GM06990 (cell line): ENCODE measurements at regions not wholly inside any gene's neighbourhood (a gene's known extent, or its start where the extent isn't known, plus 50 kb on each side); places are given as distances from the start of the nearest gene placed in this dataset.

Experiments used
- DNase-seq: peaks from one replicate; pipeline ENCODE4 v3.0.0-alpha.2; 2011; ENCODE audit not compliant: insufficient read length; ENCODE audit errors: extremely low read depth
- H3K27me3 ChIP-seq: replicated peaks from 2 replicates; pipeline ENCODE4 v1.6.0; 2011; ENCODE audit warnings: low read length; ENCODE audit not compliant: control insufficient read depth, insufficient read depth
- H3K36me3 ChIP-seq: 2 replicates; pipeline ENCODE4 v1.5.1; 2011; ENCODE audit warnings: low read length; ENCODE audit not compliant: control insufficient read depth, insufficient read depth
- H3K4me3 ChIP-seq: replicated peaks from 2 replicates; pipeline ENCODE4 v1.5.1; 2011; ENCODE audit warnings: low read depth, mild to moderate bottlenecking, control low read depth, low read length
- TF ChIP-seq, protein P1 (sequence below): IDR thresholded peaks from 2 replicates; pipeline ENCODE4 v1.5.1; 2011; ENCODE audit warnings: low read length, control low read depth, mild to moderate bottlenecking, inconsistent platforms; ENCODE audit not compliant: insufficient read depth, poor library complexity, severe bottlenecking

DNA sequence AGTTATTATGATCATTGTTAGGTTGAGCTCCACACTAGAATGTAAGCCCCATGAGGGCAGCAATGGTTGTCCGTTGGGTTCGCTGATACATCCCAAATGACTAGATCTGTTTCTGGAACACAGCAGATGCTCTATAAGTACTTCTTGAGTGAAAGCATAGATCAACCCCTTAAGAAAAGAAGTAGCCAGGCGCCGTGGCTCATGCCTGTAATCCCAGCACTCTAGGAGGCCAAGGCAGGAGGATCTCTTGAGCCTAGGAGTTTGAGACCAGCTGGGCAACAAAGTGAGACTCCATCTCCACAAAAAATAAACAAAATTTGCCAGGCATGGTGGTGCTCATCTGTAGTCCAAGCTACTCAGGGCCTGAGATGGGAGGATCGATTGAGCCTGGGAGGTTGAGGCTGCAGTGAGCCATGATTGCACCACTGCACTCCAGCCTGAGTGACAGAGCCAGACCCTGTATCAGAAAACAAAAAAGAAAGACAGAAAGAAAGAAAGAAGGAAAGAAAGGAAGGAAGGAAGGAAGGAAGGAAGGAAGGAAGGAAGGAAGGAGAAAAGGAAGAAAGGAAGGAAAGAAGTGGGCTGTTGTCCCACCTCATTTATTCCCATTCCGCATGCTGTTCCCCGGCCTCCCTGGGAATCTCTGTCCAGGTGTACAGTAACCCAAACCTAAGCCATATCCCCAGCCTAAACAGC lies 54.4 kb upstream of the RPL38 start:
- TF ChIP-seq, protein P1, sequence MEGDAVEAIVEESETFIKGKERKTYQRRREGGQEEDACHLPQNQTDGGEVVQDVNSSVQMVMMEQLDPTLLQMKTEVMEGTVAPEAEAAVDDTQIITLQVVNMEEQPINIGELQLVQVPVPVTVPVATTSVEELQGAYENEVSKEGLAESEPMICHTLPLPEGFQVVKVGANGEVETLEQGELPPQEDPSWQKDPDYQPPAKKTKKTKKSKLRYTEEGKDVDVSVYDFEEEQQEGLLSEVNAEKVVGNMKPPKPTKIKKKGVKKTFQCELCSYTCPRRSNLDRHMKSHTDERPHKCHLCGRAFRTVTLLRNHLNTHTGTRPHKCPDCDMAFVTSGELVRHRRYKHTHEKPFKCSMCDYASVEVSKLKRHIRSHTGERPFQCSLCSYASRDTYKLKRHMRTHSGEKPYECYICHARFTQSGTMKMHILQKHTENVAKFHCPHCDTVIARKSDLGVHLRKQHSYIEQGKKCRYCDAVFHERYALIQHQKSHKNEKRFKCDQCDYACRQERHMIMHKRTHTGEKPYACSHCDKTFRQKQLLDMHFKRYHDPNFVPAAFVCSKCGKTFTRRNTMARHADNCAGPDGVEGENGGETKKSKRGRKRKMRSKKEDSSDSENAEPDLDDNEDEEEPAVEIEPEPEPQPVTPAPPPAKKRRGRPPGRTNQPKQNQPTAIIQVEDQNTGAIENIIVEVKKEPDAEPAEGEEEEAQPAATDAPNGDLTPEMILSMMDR: no peak
- no peak for DNase-seq
- no peaks in the 10 kb centered on the region for H3K36me3 ChIP-seq
- H3K4me3 ChIP-seq: no peak overlapping the region
- no peaks in the 10 kb centered on the region for H3K27me3 ChIP-seq

DNA sequence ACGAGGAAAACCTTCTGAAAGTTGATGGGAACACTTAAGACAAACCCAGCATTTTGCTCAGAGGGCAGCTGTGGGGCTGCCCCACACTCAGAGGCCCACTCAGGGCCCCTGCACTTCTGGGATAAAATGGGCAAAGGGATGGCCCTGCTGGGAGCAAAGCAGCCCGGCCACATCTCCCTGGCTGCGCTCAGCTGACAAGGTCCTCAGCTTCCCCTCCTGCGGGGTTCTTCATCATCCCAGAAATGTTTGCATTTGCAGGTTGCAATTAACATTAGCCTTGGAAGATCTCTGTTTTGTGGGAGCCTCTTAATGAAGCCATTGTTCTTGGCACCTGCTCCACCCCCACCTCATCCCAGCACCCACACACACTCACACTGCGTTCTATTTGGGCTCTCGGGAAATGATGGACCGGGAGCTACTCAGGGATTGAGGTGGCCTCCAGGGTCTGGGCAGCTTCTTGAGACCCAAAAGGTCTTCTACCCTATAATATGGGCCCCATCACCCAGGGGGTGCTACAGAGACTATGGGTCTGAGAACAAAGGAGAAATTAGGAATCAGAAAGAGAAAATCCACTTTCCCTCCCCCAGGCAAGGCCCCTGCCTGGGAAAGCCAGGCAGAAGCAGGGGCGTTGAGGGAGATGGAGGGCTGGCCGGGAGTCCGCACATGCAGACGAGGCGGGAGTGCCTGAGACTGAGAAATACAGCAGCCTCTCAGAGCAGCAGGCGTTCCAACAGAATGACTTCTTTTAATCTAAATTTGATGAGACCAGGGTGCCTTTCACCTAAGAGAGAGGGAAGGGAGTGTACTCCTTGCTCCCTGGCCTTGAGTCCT lies 53.7 kb upstream of the RPL38 start:
- Histone ChIP-seq H3K27me3 (no peaks in the 10 kb centered on the region), H3K36me3 (no peaks in the 10 kb centered on the region), H3K4me3 (no peak overlapping the region)
- TF ChIP-seq, protein P1: no peak
- no peak for DNase-seq

DNA sequence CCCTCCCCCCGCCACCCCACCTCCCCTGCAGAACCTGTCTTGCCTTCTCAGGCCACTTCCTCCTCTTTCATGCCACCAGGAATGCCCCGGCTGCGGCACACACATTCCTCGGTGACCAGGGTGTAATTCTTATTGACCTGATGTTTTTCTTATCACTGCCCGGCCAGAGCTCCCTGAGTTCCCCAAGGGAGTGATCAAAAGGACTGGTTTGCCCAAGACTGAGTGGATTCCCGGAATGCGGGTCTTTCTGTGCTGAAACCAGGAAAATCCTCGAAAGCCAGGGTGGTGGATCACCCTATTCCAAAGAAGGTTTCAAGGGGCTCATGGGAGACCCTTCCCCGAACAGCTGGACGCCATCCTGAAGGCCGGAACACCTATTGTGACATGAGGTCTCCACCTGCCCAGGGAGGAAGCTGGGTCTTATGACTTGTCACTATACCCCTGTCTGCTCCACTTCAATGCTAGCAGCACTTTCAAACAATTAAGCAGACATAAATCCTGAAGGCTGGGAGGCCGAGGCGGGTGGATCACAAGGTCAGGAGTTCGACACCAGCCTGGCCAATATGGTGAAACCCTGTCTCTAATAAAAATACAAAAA lies 53.0 kb upstream of the RPL38 start:
- TF ChIP-seq, protein P1: no peak
- no peak overlapping the region for H3K4me3 ChIP-seq

DNA sequence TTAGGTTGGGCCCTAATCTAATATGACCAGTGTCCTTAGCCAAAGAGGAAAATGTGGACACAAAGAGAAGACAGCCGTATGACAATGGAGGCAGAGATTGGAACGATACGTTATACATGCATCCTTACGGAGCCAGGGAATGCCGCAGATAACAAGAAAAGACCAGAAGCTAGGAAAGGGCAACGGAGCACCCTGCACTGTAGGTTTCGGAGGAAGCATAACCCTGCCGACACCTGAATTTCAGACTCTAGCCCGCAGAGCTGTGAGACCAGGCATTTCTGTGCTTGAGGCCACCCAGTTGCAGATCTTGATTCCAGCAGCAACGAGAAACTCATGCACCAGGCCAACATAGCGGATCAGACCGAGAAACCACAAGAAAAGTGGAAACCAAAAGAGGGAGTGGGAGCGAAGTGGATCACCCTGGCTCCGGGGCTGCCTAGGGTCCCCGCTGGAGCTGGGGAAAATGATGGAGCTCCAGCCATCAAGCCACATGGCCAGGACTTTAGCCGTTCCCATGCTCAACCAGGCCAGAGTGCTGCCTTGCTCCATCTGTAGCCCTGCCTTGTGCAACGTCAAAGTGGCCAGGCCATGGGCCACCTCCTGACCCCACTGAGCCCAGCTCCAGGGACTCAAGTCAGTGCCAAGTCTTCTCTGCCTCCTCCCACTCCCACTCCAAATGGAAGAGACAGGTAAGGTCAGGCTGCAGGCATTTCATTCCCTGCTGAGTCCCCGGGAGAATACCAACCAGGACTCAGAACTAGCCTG lies 51.7 kb upstream of the RPL38 start:
- no peaks in the 10 kb centered on the region for H3K27me3 ChIP-seq
- H3K36me3 ChIP-seq: no peaks in the 10 kb centered on the region
- no peak overlapping the region for H3K4me3 ChIP-seq
- TF ChIP-seq, protein P1: no peak
- DNase-seq: no peak

More for the DNA sequence above, 53.0 kb upstream of the RPL38 start:
- Histone ChIP-seq H3K27me3 (no peaks in the 10 kb centered on the region), H3K36me3 (no peaks in the 10 kb centered on the region)
- no peak for DNase-seq

DNA sequence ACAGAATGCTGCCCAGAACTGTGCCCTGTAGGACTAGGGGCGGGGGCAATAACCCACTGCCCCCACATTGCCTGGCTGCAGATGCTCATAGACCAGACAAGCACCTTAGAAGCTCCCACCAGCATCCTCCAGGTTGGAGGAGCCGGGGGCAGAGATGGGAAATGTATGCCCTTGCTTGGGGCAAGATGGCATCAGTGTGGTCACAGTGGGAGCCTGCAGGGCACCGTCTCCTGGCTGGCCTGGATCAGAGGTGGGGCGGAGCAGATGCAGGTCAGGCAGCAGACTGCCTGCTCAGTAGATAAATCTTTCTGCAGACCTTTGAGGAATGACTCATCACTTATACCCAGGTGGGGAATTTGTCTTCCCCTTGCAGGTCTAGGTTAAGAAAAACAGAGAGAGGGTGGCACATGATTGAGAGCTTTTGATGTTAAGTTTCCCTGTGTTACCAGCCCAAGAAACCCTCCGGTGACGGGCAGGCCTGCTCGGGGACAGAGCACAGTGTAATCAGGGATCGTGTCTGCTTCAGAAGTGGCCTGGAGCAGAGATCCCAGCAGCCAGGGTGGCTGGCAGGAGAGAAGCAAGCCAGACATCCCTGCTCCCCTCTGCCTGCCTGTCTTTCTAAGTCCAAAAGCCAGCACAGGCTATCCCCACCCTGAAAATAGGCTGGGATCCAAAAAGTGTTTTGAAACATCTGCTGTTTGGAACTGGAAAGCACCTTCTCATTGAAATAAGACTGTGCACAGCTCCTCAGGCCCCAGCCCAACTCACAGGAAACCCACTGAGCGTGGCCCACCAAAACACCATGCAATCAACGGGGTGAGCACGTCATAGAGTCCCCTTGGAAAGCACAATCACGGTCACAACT lies 50.7 kb upstream of the RPL38 start:
- Histone ChIP-seq H3K36me3 (no peaks in the 10 kb centered on the region), H3K4me3 (no peak overlapping the region), H3K27me3 (no peaks in the 10 kb centered on the region)
- TF ChIP-seq, protein P1: no peak
- DNase-seq: no peak
